Neural cell (in vitro differentiated cells): ENCODE measurements at regions not wholly inside any gene's neighbourhood (a gene's known extent, or its start where the extent isn't known, plus 50 kb on each side); places are given as distances from the start of the nearest gene placed in this dataset.

ENCODE experiments used
- H2AFZ ChIP-seq: fragments of 200-600, 300-800 bp; sonication (generic), shearing (Covaris generic); 2 replicates; pipeline ENCODE4 v1.6.0; 2014; ENCODE audit warnings: low read depth, mild to moderate bottlenecking, antibody characterized with exemption, low read length, moderate library complexity
- H3F3A ChIP-seq: fragments of 200-600 bp; shearing (Covaris generic); 2 replicates; pipeline ENCODE4 v1.6.1; 2016; ENCODE audit warnings: mild to moderate bottlenecking, moderate library complexity, mixed read lengths, antibody characterized with exemption, low read length; ENCODE audit not compliant: insufficient read depth, poor library complexity, severe bottlenecking
- H3K27ac ChIP-seq: fragments of 200-600, 300-800 bp; sonication (generic), shearing (Covaris generic); 2 replicates; pipeline ENCODE4 v1.5.1; 2014; ENCODE audit warnings: mild to moderate bottlenecking, low read length, moderate library complexity
- H3K27me3 ChIP-seq: fragments of 300-800, 200-600 bp; sonication (generic), shearing (Covaris generic); 2 replicates; pipeline ENCODE4 v1.6.0; 2014; ENCODE audit warnings: mild to moderate bottlenecking, low read depth, low read length, moderate library complexity; ENCODE audit not compliant: insufficient read depth
- H3K36me3 ChIP-seq: fragments of 300-800, 200-600 bp; sonication (generic), shearing (Covaris generic); 2 replicates; pipeline ENCODE4 v1.5.1; 2014; ENCODE audit warnings: mild to moderate bottlenecking, antibody characterized with exemption, low read length, moderate library complexity; ENCODE audit not compliant: insufficient read depth
- H3K4me2 ChIP-seq: fragments of 300-800, 200-600 bp; sonication (generic), shearing (Covaris generic); 2 replicates; pipeline ENCODE4 v1.6.0; 2014; ENCODE audit warnings: mild to moderate bottlenecking, low read length
- H3K4me3 ChIP-seq: fragments of 300-800, 200-600 bp; sonication (generic), shearing (Covaris generic); 2 replicates; pipeline ENCODE4 v1.5.1; 2014; ENCODE audit warnings: mild to moderate bottlenecking, low read length, moderate library complexity
- H3K79me2 ChIP-seq: fragments of 200-600 bp; shearing (Covaris generic); replicated peaks from 2 replicates; pipeline ENCODE4 v1.6.0; 2014; ENCODE audit warnings: mild to moderate bottlenecking, low read length, moderate library complexity; ENCODE audit not compliant: insufficient read depth
- H3K9ac ChIP-seq: fragments of 300-800, 200-600 bp; sonication (generic), shearing (Covaris generic); 2 replicates; pipeline ENCODE4 v1.6.1; 2016; ENCODE audit warnings: mild to moderate bottlenecking, low read length, mixed read lengths
- H3K9me2 ChIP-seq: fragments of 200-600 bp; shearing (Covaris generic); 2 replicates; pipeline ENCODE4 v1.6.1; 2016; ENCODE audit warnings: mild to moderate bottlenecking, low read length, mixed read lengths; ENCODE audit not compliant: insufficient read depth
- H3K9me3 ChIP-seq: fragments of 200-600, 300-800 bp; sonication (generic), shearing (Covaris generic); 2 replicates; pipeline ENCODE4 v1.6.1; 2016; ENCODE audit warnings: mild to moderate bottlenecking, mixed run types, low read length, moderate library complexity, mixed read lengths
- H4K20me1 ChIP-seq: fragments of 200-600 bp; shearing (Covaris generic); 2 replicates; pipeline ENCODE4 v1.6.1; 2016; ENCODE audit warnings: mild to moderate bottlenecking, mixed run types; ENCODE audit not compliant: insufficient read depth
- CTCF ChIP-seq: fragments of 450-650 bp; IDR thresholded peaks from 2 replicates; pipeline ENCODE4 v1.5.1; 2014; ENCODE audit warnings: antibody characterized with exemption, mild to moderate bottlenecking, moderate library complexity; ENCODE audit not compliant: poor library complexity, severe bottlenecking
- EP300 ChIP-seq: fragments of 450-650 bp; conservative IDR thresholded peaks from 2 replicates; pipeline ENCODE4 v1.6.1; 2014; ENCODE audit warnings: antibody characterized with exemption, mild to moderate bottlenecking, moderate library complexity; ENCODE audit not compliant: poor library complexity, severe bottlenecking
- EZH2 ChIP-seq: fragments of 200-600, 300-800 bp; shearing (Covaris generic), sonication (generic); IDR thresholded peaks from 2 replicates; pipeline ENCODE4 v1.6.1; 2014; ENCODE audit warnings: antibody characterized with exemption, low read length, borderline replicate concordance, mild to moderate bottlenecking; ENCODE audit not compliant: insufficient read depth, poor library complexity, severe bottlenecking
- MXI1 ChIP-seq: fragments of 450-650 bp; conservative IDR thresholded peaks from 2 replicates; pipeline ENCODE4 v1.6.1; 2014; ENCODE audit warnings: antibody characterized with exemption, mild to moderate bottlenecking; ENCODE audit not compliant: poor library complexity, severe bottlenecking
- RAD21 ChIP-seq: fragments of 450-650 bp; conservative IDR thresholded peaks from 2 replicates; pipeline ENCODE4 v1.6.1; 2014; ENCODE audit warnings: antibody characterized with exemption, mild to moderate bottlenecking, moderate library complexity
- REST ChIP-seq: IDR thresholded peaks from 2 replicates; pipeline ENCODE4 v1.6.1; 2012; ENCODE audit warnings: borderline replicate concordance
- SMC3 ChIP-seq: fragments of 450-650 bp; conservative IDR thresholded peaks from 2 replicates; pipeline ENCODE4 v1.6.1; 2014; ENCODE audit warnings: antibody characterized with exemption, mild to moderate bottlenecking, moderate library complexity; ENCODE audit not compliant: poor library complexity
- TAF1 ChIP-seq: IDR thresholded peaks from 2 replicates; pipeline ENCODE4 v1.6.1; 2012; ENCODE audit warnings: low read depth

DNA sequence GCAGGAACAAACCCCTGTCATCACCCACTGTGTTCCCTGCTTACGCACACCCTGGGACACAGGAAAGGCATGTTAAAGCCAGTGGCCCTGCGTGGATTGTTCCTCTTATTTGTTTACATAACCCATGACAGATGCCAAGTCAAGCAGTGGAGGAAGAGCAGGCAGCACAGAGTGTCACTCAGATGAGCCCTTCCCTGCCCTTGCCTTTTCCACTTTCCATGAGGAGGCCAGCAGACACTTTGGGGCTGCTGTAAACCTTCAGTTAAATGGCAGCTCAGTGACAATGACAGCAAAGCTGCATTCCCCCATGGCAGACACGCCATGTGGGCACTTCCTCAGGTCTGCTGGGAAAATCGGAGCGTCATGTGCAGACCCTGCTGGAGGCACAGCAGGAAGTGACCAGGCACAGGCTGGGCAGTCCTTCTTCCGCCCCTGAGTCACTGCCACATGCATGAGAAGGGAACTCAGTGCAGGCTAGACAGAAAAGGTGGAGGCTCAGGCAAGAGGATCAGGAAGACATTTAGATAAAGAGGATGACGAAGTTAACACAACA lies 216.8 kb upstream of the PIK3R1 start:
- Histone ChIP-seq H3K4me2 (no peak overlapping the region), H4K20me1 (no peaks in the 10 kb centered on the region), H3K79me2 (no peaks in the 10 kb centered on the region), H3K27ac (no peak overlapping the region), H3K4me3 (no peak overlapping the region), H3K27me3 (no peaks in the 10 kb centered on the region), H3K9me3 (no peaks in the 10 kb centered on the region), H3F3A (no peaks in the 10 kb centered on the region), H3K9ac (no peak overlapping the region), H2AFZ (no peak overlapping the region), H3K9me2 (no peaks in the 10 kb centered on the region), H3K36me3 (no peaks in the 10 kb centered on the region)
- TF ChIP-seq TAF1 (no peak), EP300 (no peak), RAD21 (no peak), REST (no peak), MXI1 (no peak)

DNA sequence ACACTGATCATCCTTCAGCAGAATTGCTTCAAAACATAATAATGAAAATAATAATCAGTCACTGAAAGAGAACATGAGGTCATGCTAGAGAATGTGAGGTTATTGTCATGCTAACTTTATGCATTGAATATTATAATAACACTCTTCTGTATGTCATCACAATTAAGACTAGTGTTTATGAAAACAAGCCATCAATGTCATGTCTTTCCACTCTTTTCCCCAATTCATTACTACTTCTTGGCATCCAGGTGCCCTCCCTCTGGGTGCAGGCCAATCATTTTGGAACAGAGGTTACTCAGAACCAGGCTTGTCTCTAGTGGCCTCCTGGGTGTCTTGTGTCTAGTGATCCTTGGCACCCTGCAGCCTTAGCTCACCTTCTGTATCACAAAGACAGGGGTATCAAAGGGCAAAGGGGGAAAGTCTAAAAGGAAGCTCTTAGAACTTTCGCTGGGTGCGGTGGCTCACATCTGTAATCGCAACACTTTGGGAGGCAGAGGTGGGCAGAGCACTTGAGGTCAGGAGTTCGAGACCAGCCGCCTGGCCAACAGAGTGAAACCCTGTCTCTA lies 217.6 kb upstream of the PIK3R1 start:
- Histone ChIP-seq H4K20me1 (no peaks in the 10 kb centered on the region), H3F3A (no peaks in the 10 kb centered on the region), H3K36me3 (no peaks in the 10 kb centered on the region), H3K9ac (no peak overlapping the region), H3K27me3 (no peaks in the 10 kb centered on the region), H3K27ac (no peak overlapping the region), H3K9me3 (no peaks in the 10 kb centered on the region), H3K4me2 (no peak overlapping the region), H3K79me2 (no peaks in the 10 kb centered on the region), H3K9me2 (no peaks in the 10 kb centered on the region), H3K4me3 (no peak overlapping the region), H2AFZ (no peak overlapping the region)
- no peak for TF ChIP-seq RAD21
- no peak for TF ChIP-seq SMC3
- TF ChIP-seq TAF1: no peak
- no peak for TF ChIP-seq EZH2
- TF ChIP-seq CTCF: no peak
- no peak for TF ChIP-seq MXI1
- TF ChIP-seq EP300: no peak
